ENCODE measurements at regions not wholly inside any gene's neighbourhood (a gene's known extent, or its start where the extent isn't known, plus 50 kb on each side); places are given as distances from the start of the nearest gene placed in this dataset.
A peak's percentile ranks its signal among the peaks of the same experiment; 100 is the strongest.
"Not testable (repeated sequence)": the region's sequence is repeated elsewhere in the genome, so short reads cannot be mapped to it uniquely, and the experiment has no call there.

DNA sequence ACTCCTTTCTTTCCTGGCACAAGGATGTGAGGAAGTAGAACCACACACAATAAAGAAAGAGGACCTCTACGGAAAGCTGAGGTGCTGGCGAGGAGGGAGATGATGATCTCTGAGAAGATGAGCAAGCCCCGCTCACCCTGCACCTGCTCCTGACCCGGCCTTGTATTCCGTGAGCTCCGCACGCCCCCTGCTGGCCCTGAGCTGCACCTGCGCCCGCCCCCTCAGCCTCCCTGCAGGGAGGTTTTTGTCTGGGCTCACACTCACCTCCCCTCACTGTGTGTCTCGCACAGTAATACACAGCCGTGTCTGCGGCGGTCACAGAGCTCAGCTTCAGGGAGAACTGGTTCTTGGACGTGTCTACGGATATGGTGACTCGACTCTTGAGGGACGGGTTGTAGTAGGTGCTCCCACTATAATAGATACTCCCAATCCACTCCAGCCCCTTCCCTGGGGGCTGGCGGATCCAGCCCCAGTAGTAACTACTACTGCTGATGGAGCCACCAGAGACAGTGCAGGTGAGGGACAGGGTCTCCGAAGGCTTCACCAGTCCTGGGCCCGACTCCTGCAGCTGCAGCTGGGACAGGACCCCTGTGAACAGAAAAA lies 895.1 kb downstream of the TMEM121 start:
- intact Hi-C loops (cut with DNase I); H3K4me1 ChIP-seq; H3K9me3 ChIP-seq; H3K4me3 ChIP-seq; H3K27me3 ChIP-seq; ATAC-seq; H3K27ac ChIP-seq; H3K36me3 ChIP-seq: not testable (repeated sequence)
- peak in 3 of 5 donors; percentile 22 to 61 (median 28) for DNase-seq
- peak in 9 of 12 donors; percentile 27 to 56 (median 43) for TF ChIP-seq CTCF (IDR thresholded peaks at IDR 0.05)
- 52 to 72% (median 55%) methylated on average over 16 to 20 of the region's 20 CpGs for WGBS, 4 donors

DNA sequence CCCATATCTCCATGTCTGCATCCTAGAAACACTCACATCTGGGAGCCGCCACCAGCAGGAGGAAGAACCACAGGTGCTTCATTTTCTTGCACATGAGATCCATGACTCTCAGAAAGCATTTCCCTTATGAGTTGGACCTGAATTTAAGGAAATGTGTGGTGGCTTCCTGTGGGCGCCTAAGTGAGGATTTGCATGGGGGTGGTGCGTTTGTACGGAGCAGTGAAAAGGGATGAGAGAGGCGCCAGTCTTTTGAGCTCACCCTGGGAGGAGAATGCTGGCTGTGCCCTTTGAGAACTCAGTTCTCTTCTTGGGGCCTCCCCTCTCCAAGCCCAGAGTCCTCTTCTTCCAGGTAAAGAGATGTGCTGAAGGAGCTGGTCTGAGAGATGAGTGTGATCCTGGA lies 895.7 kb downstream of the TMEM121 start:
- Histone ChIP-seq H3K4me1 (no peaks in the 10 kb centered on the region), H3K27me3 (peaks cover 0 to 7% (median 0%) of the 10 kb centered on the region in 9 donors)
- WGBS, 4 donors: 50 to 55% (median 52%) methylated on average over 5 of the region's 5 CpGs

GRCh38 chr14:106425150-106425549 lies 898.8 kb downstream of the TMEM121 start:
- H3K27me3 ChIP-seq; ATAC-seq; H3K27ac ChIP-seq; H3K4me1 ChIP-seq; intact Hi-C loops (cut with DNase I); DNase-seq; H3K9me3 ChIP-seq; H3K36me3 ChIP-seq; H3K4me3 ChIP-seq: not testable (repeated sequence)
- WGBS, 4 donors: 51 to 60% (median 56%) methylated on average over 7 of the region's 7 CpGs

More for the DNA sequence above, 895.7 kb downstream of the TMEM121 start:
- DNase-seq (no peak), ATAC-seq (no peak)
- TF ChIP-seq POLR2A (IDR thresholded peaks at IDR 0.05) (no peak), CTCF (IDR thresholded peaks at IDR 0.05) (no peak)
- no peaks in the 10 kb centered on the region for H3K36me3 ChIP-seq
- no peaks in the 10 kb centered on the region for H3K9me3 ChIP-seq
- intact Hi-C loops (cut with DNase I): no loop called here
- no peak overlapping the region for H3K4me3 ChIP-seq
- no peak overlapping the region for H3K27ac ChIP-seq

DNA sequence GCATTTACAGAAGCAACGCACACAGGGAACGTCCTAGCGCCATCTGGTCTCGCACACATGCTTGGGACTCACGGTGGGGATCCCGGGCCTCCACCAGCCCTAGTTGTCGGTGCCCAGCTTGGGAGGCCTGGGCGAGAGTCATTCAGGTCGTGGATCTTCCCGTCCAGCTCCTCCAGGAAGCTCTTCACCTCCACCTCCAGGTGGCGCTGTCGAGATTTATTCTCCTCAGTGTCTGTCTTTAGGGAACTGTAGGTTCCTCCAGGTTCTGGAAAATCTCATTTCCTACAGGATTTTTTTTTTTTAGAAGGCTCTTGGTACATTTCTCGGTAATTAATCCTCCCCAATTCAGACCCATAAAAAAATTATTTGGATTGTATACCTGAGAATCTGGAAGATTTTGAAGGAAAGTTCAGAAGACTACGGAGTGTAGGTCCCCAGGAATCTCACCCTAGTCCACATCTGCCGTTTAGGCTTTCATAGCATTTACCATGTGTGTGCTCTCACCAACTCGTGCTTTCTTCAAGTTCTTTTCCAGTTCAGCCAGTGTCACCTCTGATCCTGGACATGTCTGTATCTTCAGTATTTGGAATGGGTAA lies 910.0 kb downstream of the TMEM121 start:
- Histone ChIP-seq H3K4me3 (no peak overlapping the region), H3K27ac (no peak overlapping the region), H3K9me3 (no peaks in the 10 kb centered on the region), H3K4me1 (no peaks in the 10 kb centered on the region), H3K36me3 (no peaks in the 10 kb centered on the region), H3K27me3 (peaks cover 0 to 25% (median 0%) of the 10 kb centered on the region in 9 donors)
- intact Hi-C loops (cut with DNase I): loop anchor here in 1 of 10 donors (10.0 kb wide), 1 partner anchor 78 kb away; no protein-coding TSS in a partner anchor
- WGBS, 4 donors: 42 to 52% (median 47%) methylated on average over 16 of the region's 16 CpGs
- ATAC-seq: no peak
- TF ChIP-seq POLR2A (IDR thresholded peaks at IDR 0.05) (no peak), CTCF (IDR thresholded peaks at IDR 0.05) (peak in 8 of 12 donors; percentile 30 to 45 (median 38))
- DNase-seq: peak in 2 of 5 donors; percentile 58 to 72

All from heart left ventricle (tissue), 16 donors.